CD4-positive, alpha-beta T cell treated with Interleukin-6 for 4 hours (primary cell): ENCODE measurements at regions not wholly inside any gene's neighbourhood (a gene's known extent, or its start where the extent isn't known, plus 50 kb on each side); places are given as distances from the start of the nearest gene placed in this dataset.
"Not testable (repeated sequence)": the region's sequence is repeated elsewhere in the genome, so short reads cannot be mapped to it uniquely, and the experiment has no call there.

Experiments used
- DNase-seq: peaks from one replicate; pipeline ENCODE4 v3.0.0-alpha.2; 2020; ENCODE audit warnings: mixed read lengths

DNA sequence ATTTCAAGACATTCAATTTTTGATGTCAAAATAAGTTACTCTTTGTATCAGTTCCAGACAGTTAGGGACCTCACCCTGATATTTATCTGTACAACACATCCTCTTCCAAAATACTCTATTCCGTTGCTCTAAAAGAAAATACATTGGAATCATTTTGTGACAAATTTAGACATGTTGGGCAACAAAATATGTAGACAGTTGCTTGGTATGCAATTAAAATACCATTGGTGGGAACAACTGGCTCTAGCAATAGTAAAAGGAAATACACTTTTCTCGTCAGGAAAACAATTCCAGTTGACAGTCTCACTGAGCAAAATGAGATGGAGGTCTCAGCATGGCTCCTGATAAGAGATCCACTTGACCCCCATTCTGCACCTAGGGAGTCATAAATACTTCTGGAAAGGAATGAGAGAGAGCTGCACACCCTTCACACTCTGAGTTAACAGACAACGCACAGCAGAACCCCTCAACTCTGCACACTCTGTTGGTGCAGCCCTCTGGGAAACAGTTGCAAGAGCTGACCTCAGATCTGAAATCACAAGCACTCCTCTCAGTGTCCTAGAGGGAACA, 171.3 kb upstream of the NT5E start:
- no peak for DNase-seq

DNA sequence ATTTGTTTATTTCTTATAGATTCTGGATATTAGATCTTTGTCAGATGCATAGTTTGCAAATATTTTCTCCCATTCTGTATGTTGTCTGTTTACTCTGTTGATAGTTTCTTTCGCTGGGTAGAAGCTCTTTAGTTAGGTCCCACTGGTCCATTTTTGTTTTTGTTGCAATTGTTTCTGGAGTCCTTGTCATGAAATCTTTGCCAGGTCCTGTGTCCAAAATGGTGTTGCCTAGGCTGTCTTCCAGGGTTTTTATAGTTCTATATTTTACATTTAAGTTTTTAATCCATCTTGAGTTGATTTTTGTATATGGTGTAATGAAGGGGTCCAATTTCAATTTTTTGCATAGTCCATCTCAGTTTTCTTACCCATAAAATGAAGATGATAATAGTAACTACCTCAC, 173.9 kb upstream of the NT5E start:
- not testable (repeated sequence) for DNase-seq

DNA sequence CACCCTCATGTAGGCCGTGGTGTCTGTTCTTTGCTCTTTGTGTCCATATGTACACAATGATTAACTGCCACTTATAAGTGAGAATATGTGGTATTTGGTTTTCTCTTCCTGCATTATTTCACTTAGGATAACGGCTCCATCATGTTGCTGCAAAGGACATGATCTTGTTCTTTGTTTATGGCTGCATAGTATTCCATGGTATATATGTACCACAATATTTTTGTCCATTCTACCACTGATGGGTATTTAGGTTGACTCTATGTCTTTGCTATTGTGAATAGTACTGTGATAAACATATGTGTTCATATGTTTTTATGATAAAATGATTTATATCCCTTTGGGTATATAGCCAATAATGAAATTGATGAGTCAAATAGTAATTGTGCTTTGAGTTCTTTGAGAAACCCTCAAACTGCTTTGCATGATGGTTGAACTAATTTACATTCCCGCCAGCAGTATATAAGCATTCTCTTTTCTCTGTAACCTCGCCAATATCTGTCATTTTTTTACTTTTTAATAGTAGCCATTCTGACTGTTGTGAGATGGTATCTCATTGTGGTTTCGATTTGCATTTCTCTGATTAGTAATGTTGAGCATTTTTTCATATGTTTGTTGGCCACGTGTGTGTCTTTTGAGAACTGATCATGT, 174.4 kb upstream of the NT5E start:
- DNase-seq = no peak

DNA sequence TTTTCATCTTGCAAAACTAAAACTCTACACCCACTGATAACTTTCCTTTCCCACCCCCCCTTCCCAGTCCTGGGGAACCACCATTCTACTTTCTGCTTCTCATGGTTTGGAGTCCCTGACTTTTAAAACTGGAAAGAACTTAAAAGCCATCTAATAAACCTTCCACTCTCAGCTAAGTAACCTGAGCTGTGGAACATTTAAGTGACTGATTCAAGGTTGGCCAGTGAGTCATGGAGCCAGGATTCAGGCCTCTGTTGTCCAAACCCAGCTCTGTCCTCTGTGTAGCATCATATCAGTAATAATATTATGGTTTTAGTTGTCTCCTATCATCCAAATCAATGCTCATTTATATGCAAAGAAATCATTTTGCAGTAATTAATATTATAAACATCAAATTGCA, 176.0 kb upstream of the NT5E start:
- DNase-seq = no peak

DNA sequence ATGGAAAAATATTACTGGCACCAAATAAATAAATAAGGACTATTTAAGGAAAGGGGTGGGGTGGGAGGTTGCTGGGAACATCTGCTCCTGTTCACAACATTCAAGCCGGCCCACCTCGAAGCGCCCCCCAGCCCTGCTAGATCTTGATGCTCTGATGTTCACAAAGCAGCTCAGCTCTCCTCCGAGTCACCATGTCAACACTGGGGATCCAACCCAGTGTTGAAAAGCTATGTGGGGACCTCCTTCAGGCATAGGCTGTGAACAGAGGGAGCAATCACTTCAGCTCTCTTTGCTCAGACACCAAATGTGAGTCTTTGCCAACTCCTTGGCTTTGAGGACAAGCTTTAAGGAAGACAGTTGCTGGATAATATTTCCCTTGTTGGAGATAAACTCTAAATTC, 176.8 kb upstream of the NT5E start:
- DNase-seq = no peak

DNA sequence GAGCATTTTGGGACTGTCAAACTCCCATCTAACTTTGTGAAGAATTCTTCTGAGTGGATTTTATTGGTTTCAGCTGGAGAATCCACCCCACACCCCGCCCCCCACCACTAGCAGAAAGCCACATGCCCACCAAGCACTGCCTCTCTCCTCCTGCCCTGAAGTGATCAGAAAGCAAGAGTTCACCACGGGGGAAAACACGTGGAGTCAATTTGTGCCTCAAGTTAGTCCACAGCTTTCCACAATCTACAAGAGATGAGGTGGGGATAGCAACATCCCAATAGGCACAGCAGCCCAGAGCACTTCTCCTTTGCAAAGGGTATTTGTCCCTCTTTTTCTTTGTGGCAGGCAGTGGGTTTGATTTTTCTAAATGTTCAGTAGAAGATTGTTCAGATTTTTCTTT, 177.3 kb upstream of the NT5E start:
- DNase-seq = no peak

DNA sequence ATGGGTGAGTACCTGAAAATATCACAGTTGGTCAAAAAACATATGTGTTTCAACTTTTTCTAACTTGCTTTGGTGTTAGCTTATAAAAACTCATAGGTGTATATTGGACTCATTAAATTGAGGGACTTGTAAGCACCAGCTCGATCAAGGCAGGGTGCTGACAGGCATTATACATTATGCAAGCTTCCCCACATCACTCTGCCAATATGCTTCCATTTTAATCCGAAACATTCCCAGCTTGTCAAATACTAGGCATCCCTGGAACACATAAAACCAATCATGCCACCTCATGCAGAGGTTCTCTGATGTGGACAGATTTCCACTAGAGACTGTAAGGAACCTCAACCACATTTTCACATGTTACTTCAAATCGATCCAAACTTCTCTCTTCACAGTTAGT, 187.3 kb upstream of the NT5E start:
- DNase-seq = no peak

DNA sequence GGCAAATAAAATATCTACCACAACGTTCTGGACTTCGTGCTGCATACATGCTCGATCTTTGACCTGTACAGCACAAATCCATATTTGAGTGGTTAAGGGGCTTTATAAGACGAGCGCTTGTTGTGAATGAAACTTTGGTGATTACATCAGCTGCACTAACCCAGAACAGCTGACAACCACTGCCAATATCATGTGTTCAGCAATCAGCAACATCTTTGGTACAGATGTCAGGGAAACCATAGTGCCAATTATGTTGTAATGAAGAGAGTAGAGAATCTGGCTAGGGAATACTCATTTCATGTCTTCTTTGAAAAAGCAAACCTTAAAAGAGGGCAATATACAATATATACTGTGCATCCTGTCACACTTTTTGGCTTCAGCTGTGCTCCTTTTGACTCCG, 188.6 kb upstream of the NT5E start:
- no peak for DNase-seq

DNA sequence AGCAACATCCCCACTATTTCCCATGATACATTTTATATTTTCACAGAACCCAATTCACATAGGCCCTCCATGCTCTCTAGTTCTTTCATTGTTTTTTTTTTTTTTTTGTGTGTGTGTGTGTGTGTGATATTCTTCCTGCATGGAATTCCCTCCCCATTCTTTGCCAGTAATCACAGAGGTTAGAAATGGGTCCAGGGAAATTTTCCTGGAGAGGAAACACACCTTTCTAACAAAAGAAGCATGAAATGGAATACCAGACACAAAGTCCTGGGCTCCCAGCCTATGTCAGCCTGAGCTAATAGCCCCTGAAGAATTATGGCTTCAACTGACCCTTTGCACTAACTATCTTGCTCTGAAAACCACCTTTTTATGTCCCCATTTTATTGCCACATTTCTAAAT, 194.2 kb upstream of the NT5E start:
- no peak for DNase-seq

DNA sequence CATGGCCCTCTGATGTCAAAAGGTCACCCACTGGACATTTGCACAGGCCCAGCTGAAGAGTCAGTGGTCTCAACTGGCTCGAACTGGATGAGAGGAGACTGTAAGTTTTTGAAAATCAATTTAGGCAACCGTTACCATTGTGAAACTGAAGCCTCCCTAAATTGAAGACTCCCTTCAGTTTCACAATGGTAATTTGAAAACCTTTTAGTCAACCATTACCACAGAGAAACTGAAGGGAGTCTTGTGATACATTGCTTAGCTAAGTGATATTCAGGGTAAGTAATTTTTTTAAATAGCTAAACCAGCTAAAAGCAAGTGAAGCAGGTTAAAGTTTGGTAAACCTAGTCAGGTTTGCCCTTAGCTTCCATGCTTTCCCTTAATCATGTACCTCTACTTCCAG, 197.3 kb upstream of the NT5E start:
- DNase-seq = no peak

DNA sequence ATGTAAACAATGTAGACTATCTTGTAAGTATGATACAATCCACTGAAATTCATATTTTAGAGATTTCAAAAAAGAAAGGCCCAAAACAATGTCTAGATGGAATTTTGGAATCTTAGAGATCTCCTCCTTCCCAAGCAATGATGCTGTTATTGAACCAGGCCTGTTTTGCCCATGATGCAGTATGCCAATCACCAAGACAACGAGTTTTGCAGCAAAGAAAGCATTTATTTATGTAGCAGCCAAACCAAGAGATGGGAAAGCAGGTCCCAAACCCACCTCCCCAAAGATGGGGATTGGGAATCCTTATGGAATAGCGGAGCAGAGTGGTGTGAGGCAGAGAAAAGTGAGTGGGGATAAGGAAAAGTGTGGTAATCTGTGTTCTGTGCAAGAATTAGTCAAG, 197.8 kb upstream of the NT5E start:
- DNase-seq = no peak

DNA sequence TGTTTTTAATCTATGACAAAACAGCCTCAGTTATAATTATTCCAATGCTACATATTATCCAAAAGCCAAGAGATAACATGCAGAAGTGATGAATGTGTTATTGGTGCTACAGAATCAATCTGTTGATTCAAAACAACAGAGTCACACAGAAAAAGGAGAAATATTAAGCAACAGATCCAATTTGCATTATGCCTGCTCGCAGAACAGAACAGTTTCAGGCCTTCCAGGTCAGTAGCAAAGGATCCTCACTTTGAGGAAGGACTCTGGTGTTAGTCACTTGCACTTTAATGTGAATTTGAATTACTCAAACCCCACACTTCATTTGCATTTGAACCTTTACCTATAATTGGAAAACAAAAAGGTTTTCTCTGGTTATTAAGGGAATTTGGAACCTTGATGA, 198.6 kb upstream of the NT5E start:
- DNase-seq = no peak

DNA sequence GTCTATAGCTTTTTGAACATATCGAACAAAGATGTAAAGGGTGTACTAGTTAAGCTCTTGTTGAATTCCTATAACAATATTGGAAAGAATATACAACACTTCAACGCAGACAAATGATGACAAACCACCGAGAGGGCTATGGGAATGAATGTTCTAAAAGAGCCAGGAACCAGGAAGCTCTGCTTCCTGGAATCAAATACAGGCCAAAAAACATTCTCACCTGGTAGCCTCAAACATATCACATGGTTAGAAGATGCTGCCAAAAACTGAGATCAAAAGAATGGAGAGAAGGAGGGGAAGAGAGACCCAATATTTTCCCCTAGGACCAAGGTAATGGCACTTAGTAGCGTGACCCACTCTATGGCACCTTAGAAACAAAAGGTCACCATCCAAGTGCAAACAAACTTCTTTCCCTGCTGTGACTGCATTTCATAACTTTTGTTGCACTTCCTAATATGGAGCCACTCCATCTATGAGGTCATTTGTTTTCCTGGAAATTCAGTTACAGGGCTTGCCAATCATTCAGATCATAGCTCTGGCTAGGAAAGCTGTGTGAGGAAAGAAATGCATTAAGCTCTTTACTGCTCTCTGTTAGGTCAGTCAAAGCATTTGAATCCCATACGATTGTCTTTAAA, 199.2 kb upstream of the NT5E start:
- DNase-seq = no peak

DNA sequence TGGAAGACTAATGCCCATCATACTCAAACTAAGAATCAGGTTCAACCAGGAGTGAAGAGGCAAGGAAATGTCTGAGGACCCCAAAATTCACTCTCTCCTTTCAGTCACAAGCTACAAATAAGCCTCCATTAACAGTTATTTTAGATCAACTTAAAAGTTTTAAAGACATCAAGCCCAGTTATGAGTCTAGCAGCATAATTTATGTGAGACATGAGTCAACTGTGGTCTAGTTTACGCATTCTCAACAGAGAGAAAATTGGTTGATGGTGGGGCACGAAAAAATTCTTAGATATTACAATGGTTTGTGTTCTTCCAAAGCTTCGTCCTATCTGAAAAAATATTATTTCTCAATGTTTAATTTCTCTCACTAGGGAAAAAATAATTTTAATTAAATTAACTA, 204.9 kb upstream of the NT5E start:
- DNase-seq = no peak

DNA sequence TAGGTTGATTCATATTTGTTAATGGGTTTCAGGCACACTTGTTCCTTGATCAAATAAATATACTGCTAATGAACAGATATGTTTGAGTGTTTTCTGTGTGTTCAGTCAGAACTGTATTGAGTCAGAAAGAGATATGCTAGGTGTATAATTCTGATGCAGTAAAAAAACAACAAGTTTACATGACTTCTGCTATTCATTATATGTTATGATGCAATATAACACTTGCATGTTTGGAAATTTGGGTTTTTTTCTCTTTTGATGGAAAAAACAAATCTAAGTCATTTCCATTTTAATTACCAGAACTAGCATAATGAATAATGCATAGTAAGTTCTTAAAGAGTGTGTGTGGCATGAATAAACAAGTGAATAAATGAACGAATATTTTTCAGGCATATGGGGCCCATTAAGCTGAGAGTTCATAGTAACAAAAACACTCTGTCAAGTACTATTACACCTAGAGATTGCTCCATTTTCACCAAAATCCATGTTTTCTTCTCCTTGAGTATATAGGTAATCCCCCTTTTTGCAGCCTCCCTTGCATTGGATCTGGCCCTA, 208.3 kb upstream of the NT5E start:
- no peak for DNase-seq

DNA sequence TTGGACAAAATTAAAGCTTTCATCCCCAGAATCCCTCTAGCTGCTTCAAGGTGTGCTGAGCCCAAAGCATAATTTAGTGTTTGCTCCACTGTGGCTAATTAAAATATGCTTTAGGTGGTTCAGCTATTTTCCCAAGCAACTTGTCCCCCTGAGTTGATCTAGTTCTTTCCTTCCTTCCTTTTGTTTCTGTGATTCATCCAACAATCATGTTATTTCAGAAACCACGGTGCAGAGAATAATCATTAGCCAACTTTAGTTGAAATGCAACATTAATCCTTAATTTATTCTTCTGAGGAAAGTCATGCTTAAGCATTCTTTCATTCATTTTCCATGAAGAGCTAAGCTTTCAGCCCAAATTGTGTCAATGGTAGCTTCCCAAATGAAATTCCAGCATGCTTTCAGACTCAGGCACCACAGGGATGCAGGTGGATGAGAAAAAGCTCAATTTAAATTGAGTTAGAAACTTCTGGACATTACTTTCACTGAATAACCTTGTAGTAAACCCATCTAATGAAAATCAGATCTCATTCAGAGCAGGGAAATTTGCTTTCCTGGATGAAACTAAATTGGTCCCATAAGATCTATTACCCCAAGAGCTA, 209.0 kb upstream of the NT5E start:
- no peak for DNase-seq

DNA sequence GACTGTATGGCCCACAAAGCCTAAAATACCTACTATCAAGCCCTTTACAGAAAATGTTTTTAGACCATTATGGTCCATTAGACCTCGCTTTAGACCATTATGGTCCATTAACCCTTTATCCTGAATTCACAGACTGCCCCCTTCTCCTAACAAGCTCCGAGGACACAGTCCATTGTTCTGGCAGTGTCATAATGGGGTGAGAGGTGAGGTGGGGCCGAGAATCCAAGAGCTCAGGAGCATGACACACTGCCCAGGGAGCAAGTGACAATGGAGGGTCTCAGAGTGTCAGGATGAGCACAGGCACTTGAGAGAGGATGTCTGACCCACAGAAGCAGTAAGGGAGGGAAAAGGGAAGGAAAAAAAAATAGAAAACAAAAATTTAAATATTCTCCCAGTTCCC, 212.4 kb upstream of the NT5E start:
- DNase-seq = no peak

DNA sequence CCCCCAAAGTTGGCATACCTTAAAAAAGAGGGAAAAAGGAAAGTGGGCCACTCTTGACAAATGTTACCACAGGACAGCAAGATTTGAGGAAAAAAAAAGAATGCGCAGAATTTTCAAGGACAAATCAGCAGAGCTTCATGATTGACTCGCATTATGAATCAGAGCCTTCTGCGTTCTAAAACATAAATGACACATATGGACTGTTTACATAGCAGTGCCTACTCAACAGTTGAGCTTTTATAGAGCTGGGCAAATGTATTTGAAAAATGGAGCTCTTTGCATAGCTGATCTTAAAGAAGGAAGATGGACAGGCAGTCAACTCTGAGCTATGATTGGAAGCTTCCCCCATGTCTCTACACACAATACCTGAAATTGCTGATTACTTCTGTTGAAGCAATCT, 213.2 kb upstream of the NT5E start:
- no peak for DNase-seq

DNA sequence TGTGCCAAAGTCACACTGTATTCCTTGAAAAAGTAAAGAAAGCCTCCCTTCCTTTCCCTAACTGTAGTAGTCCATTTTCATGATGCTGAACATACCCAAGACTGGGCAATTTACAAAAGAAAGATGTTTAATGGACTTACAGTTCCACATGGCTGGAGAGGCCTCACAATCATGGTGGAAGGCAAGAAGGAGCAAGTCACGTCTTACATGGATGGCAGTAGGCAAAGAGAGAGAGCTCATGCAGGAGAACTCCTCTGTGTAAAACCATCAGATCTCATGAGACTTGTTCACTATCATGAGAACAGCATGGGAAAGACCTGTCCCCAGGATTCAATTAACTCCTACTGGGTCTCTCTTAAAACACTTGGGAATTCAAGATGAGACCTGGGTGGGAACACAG, 222.5 kb upstream of the NT5E start:
- DNase-seq = not testable (repeated sequence)

DNA sequence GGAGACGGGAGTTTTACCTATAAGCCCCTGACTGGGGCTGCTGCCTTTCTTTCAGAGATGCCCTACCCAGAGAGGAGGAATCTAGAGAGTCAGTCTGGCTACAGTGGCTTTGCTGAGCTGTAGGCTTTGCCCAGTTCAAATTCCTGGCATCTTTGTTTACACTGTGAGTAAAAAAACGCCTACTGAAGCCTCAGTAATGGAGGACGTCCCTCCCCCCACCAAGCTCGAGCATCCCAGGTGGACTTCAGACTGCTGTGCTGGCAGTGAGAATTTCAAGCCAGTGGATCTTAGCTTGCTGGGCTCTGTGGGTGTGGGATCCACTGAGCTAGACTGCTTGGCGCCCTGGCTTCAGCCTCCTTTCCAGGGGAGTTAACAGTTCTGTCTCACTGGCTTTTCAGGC, 237.1 kb upstream of the NT5E start:
- DNase-seq = not testable (repeated sequence)

DNA sequence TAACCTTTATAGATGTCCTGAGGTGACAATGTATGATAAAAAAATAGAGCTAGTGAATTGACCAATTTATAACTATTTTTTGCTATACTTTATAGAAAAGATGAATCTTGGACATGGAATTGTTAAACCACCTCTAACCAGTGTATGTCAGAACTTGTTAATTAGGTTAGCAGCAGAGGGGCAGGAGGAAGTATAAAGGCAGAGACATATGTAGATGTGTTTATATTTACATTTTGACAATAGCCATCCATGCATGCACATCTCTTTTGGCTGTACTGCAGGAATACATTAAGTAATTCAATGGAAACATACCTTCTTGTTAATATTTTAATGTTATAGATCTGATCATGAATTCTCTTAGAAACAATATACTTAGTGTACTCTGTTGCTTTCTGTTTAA, 254.6 kb upstream of the NT5E start:
- DNase-seq = no peak

DNA sequence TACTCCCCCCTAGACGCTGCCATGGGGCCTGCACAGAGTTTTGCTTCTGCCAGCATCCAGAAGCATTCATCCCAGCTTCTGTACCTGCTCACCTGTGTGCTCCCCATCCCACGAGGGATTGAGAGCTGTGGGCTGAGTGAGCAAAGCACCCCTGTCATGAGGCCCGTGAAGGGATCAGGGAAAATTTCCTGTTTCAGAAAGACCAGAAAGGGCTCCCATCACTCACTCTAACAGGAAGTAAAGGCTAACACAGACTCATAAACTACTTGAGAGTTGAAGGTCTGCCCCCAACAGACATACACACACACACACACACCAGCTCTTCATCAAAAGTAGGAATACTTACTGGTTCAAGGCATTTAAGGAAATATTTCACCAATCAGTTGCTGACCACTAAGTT, 256.5 kb upstream of the NT5E start:
- DNase-seq = no peak

DNA sequence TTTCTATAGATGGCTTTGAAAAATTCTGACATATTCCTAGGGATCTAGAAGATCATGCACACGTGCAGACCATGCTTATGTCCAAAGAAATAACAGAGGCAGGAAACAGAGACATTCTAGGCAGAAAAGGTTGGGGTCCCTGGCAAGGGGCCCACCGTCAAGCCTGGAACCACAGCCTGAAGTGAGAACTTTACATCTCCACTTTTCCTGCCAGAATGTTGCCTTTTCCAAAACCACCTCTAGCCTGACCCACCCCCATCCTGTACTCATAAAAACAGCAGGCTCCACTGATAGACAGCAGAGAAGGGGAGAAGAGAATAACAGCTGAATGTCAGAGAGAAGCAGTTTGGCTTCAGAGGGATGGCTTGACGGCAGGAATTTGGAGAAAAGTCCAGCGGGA, 257.3 kb upstream of the NT5E start:
- DNase-seq = no peak

DNA sequence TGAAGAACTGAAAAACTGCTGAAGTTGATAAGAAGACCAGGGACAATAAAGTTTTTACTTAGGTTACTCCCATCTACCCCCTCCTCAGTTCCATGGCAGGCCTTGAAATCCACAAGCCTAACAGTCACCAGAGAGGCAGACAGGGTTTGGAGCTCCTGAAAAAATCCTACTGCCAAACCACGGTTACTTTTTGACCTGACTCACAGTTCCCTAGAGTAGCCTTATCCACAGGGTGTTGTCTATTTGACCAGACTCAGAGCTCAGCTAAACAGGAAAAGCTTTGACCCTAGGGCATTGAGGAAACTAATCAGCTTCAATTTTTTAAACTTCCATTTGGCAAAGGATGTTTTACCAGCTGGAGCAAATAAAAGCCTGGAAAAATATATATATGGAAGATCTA, 257.7 kb upstream of the NT5E start:
- no peak for DNase-seq
